ENCODE measurements at regions not wholly inside any gene's neighbourhood (a gene's known extent, or its start where the extent isn't known, plus 50 kb on each side); places are given as distances from the start of the nearest gene placed in this dataset.
"Not testable (repeated sequence)": the region's sequence is repeated elsewhere in the genome, so short reads cannot be mapped to it uniquely, and the experiment has no call there.

GRCh38 chr12:69030321-69030720 is 97.3 kb upstream of the CPM start:
- no peak for DNase-seq

- DNase-seq = no peak
Observed at GRCh38 chr12:69036533-69036932, 103.6 kb upstream of the CPM start.

GRCh38 chr12:69036999-69037398 is 104.0 kb upstream of the CPM start:
- no peak for DNase-seq

GRCh38 chr12:69039911-69040310 is 106.9 kb upstream of the CPM start:
- DNase-seq = no peak

- DNase-seq = no peak
Observed at GRCh38 chr12:69042557-69042956, 109.6 kb upstream of the CPM start.

GRCh38 chr12:69042970-69043369 is 110.0 kb upstream of the CPM start:
- DNase-seq = peak in 1 of 2 experiments; percentile 7

GRCh38 chr12:69044887-69045286 is 111.9 kb upstream of the CPM start:
- no peak for DNase-seq

GRCh38 chr12:69045430-69045829 is 112.5 kb upstream of the CPM start:
- no peak for DNase-seq

- DNase-seq = no peak
Observed at GRCh38 chr12:69046363-69046762, 113.4 kb upstream of the CPM start.

- no peak for DNase-seq
Observed at GRCh38 chr12:69046920-69047319, 113.9 kb upstream of the CPM start.

- DNase-seq = no peak
Observed at GRCh38 chr12:69047990-69048389, 115.0 kb upstream of the CPM start.

GRCh38 chr12:69049855-69050254 is 116.9 kb upstream of the CPM start:
- DNase-seq = not testable (repeated sequence)

GRCh38 chr12:69052613-69053408 is 119.8 kb upstream of the CPM start:
- no peak for DNase-seq

- no peak for DNase-seq
Observed at GRCh38 chr12:69054343-69055056, 121.5 kb upstream of the CPM start.

GRCh38 chr12:69055280-69055679 is 122.3 kb upstream of the CPM start:
- no peak for DNase-seq

GRCh38 chr12:69055706-69056105 is 122.7 kb upstream of the CPM start:
- DNase-seq = no peak

GRCh38 chr12:69056743-69057515 is 124.0 kb upstream of the CPM start:
- no peak for DNase-seq

- no peak for DNase-seq
Observed at GRCh38 chr12:69057742-69058141, 124.8 kb upstream of the CPM start.

GRCh38 chr12:69059465-69060457 is 126.8 kb upstream of the CPM start:
- DNase-seq = no peak

GRCh38 chr12:69061574-69061973 is 128.6 kb upstream of the CPM start:
- no peak for DNase-seq

- no peak for DNase-seq
Observed at GRCh38 chr12:69062621-69063237, 129.8 kb upstream of the CPM start.

All from SHP77 (cell line).